Panc1 (cell line): ENCODE measurements at regions not wholly inside any gene's neighbourhood (a gene's known extent, or its start where the extent isn't known, plus 50 kb on each side); places are given as distances from the start of the nearest gene placed in this dataset.

Experiments
- ATAC-seq: fragments of 200-7000 bp; cut with Tn5 transposase; 2 replicates; pipeline ENCODE4 v1.9.1; 2020; ENCODE audit warnings: mild to moderate bottlenecking, moderate library complexity
- BruUV-seq: library from RNA; stranded (reverse); fragments of 400-500 nt; replicated peaks from 2 replicates; lab custom pipeline; 2021; lab: Mats Ljungman, UMichigan
- CTCF ChIA-PET: fragments of 300-600 bp; sonication (Branson Sonifier 250); formaldehyde crosslinking; loops from one replicate; lab custom pipeline; 2022; ENCODE audit warnings: antibody characterized with exemption; lab: Charles Lee
- POLR2A ChIA-PET: fragments of 300-600 bp; sonication (Branson Sonifier 250); formaldehyde crosslinking; loops from one replicate; lab custom pipeline; 2022; ENCODE audit warnings: antibody characterized with exemption; lab: Charles Lee
- DNase-seq: peaks from one replicate; pipeline ENCODE4 v3.0.0-alpha.2; 2010; ENCODE audit warnings: low read depth, low spot score
- H3K27ac ChIP-seq: 2 replicates; pipeline ENCODE4 v1.5.1; 2011; ENCODE audit warnings: mild to moderate bottlenecking, low read length, inconsistent platforms
- H3K27me3 ChIP-seq: fragments of 200-500 bp; sonication (Bioruptor generic); 2 replicates; pipeline ENCODE4 v1.6.0; 2014; ENCODE audit warnings: low read length, inconsistent platforms; ENCODE audit not compliant: control insufficient read depth, insufficient read depth
- H3K36me3 ChIP-seq: fragments of 200-500 bp; sonication (Bioruptor generic); 2 replicates; pipeline ENCODE4 v1.5.1; 2014; ENCODE audit warnings: inconsistent platforms, mild to moderate bottlenecking, low read length, moderate library complexity; ENCODE audit not compliant: control insufficient read depth, insufficient read depth
- H3K4me1 ChIP-seq: 2 replicates; pipeline ENCODE4 v1.5.1; 2011; ENCODE audit warnings: inconsistent platforms, mild to moderate bottlenecking, low read length, moderate library complexity; ENCODE audit not compliant: control insufficient read depth, insufficient read depth
- H3K4me3 ChIP-seq, 2 experiments: 2 replicates each; pipeline ENCODE4 v1.5.1; 2011 to 2012; ENCODE audit warnings: low read depth in 2 of 2, low read length in 2 of 2, mild to moderate bottlenecking in 2 of 2, inconsistent platforms in 1 of 2, moderate library complexity in 1 of 2
- H3K9me3 ChIP-seq: fragments of 200-500 bp; sonication (Bioruptor generic); 2 replicates; pipeline ENCODE4 v1.5.1; 2014; ENCODE audit warnings: low read depth, mild to moderate bottlenecking, inconsistent platforms, low read length, moderate library complexity; ENCODE audit not compliant: control insufficient read depth, insufficient read depth
- POLR2AphosphoS5 ChIP-seq: IDR thresholded peaks from 2 replicates; pipeline ENCODE4 v1.6.1; 2012; ENCODE audit warnings: mild to moderate bottlenecking, low read depth, low read length, moderate library complexity
- SIN3A ChIP-seq: IDR thresholded peaks from 2 replicates; pipeline ENCODE4 v1.6.1; 2012; ENCODE audit warnings: low read depth, mild to moderate bottlenecking, low read length, moderate library complexity, borderline replicate concordance; ENCODE audit not compliant: insufficient read depth
- TCF7L2 ChIP-seq: IDR thresholded peaks from 2 replicates; pipeline ENCODE4 v1.6.1; 2011; ENCODE audit warnings: mild to moderate bottlenecking, low read depth, low read length, inconsistent platforms
- in situ Hi-C: cut with HindIII; loops from 2 replicates; pipeline ENCODE4 v1.10.0; 2016; ENCODE audit warnings: low sequenced_read_pairs, low pct_unique_long_range_greater_than_20kb
- intact Hi-C: fragments of 100-400 bp; cut with micrococcal nuclease; formaldehyde crosslinking; loops from one replicate; pipeline ENCODE4 v1.10.0; 2022; ENCODE audit not compliant: unreplicated experiment
- TF ChIP-seq, protein P1 (sequence below): fragments of 450-650 bp; IDR thresholded peaks from 2 replicates; pipeline ENCODE4 v1.5.1; 2017; ENCODE audit warnings: mild to moderate bottlenecking
- TF ChIP-seq, protein P2 (sequence below), 2 experiments: IDR thresholded peaks; 2 replicates each; pipeline ENCODE4 v1.6.1; 2011 to 2012; ENCODE audit warnings: low read depth in 2 of 2, control low read depth in 1 of 2, low read length in 1 of 2, mild to moderate bottlenecking in 1 of 2, moderate library complexity in 1 of 2; ENCODE audit not compliant: insufficient read depth in 1 of 2

DNA sequence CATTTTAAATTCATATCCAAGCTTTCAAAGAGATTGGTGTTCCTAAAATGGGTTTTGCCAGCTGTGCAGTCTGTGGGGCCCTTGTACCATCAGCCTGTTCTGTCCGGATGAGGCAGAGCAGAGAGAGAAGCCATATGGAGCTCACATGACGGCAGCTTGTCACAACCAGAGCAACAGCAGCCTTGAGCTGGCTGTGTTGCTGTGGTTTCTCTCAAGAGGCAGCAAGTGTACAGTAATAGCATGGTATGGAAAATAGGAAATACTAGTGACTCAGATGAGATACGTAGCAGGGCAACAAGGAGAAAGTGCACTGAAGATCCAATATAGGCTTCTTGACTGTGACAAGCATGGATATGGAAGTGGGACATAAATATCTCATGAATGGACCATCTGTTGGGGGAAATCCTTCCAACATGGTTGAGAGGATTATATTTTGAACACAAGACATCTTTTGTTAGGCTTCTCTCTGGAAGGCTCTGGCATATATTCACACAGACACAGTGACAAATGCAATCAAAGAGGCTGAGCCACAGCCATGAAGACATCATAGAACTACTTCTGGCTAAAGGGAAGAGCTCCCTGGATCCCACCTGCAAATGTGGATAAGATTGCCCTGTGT is 251.0 kb upstream of the TAC1 start:
- Histone ChIP-seq H3K9me3 (no peaks in the 10 kb centered on the region), H3K4me3 (no peak overlapping the region), H3K4me1 (no peaks in the 10 kb centered on the region), H3K36me3 (no peaks in the 10 kb centered on the region), H3K27ac (no peak overlapping the region), H3K27me3 (no peaks in the 10 kb centered on the region; the same call in 1 of the 2 replicates)
- in situ Hi-C loops: no loop called here
- ChIA-PET CTCF (no interaction called here), POLR2A (no interaction called here)
- ATAC-seq (no peak), DNase-seq (no peak)
- TF ChIP-seq, protein P1, sequence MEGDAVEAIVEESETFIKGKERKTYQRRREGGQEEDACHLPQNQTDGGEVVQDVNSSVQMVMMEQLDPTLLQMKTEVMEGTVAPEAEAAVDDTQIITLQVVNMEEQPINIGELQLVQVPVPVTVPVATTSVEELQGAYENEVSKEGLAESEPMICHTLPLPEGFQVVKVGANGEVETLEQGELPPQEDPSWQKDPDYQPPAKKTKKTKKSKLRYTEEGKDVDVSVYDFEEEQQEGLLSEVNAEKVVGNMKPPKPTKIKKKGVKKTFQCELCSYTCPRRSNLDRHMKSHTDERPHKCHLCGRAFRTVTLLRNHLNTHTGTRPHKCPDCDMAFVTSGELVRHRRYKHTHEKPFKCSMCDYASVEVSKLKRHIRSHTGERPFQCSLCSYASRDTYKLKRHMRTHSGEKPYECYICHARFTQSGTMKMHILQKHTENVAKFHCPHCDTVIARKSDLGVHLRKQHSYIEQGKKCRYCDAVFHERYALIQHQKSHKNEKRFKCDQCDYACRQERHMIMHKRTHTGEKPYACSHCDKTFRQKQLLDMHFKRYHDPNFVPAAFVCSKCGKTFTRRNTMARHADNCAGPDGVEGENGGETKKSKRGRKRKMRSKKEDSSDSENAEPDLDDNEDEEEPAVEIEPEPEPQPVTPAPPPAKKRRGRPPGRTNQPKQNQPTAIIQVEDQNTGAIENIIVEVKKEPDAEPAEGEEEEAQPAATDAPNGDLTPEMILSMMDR: no peak
- TF ChIP-seq, protein P2, sequence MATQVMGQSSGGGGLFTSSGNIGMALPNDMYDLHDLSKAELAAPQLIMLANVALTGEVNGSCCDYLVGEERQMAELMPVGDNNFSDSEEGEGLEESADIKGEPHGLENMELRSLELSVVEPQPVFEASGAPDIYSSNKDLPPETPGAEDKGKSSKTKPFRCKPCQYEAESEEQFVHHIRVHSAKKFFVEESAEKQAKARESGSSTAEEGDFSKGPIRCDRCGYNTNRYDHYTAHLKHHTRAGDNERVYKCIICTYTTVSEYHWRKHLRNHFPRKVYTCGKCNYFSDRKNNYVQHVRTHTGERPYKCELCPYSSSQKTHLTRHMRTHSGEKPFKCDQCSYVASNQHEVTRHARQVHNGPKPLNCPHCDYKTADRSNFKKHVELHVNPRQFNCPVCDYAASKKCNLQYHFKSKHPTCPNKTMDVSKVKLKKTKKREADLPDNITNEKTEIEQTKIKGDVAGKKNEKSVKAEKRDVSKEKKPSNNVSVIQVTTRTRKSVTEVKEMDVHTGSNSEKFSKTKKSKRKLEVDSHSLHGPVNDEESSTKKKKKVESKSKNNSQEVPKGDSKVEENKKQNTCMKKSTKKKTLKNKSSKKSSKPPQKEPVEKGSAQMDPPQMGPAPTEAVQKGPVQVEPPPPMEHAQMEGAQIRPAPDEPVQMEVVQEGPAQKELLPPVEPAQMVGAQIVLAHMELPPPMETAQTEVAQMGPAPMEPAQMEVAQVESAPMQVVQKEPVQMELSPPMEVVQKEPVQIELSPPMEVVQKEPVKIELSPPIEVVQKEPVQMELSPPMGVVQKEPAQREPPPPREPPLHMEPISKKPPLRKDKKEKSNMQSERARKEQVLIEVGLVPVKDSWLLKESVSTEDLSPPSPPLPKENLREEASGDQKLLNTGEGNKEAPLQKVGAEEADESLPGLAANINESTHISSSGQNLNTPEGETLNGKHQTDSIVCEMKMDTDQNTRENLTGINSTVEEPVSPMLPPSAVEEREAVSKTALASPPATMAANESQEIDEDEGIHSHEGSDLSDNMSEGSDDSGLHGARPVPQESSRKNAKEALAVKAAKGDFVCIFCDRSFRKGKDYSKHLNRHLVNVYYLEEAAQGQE (IDR thresholded peaks at IDR 0.05; ENCODE audit: insufficient read depth in 1 of 2, low read depth in 2 of 2, low read length in 1 of 2): no peak
- intact Hi-C loops: no loop called here
- BruUV-seq: no TSS peak

DNA sequence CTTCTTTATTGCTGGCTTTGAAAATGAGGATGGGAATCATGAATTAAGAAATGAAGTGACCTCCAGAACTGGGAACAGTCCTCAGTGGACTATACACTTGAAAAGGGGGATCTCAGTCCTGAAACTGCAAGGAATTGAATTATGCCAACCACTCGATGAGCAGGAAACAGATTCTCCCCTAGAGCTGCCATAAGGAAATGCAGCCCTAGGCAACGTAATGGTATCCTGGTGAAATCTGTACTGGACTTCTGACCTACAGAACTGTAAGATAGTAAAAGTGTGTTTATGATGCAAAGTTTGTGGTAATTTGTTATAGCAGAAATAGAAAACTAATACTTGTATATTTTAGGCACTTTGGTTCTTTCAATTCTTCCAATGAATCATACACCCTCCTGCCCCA is 236.4 kb upstream of the TAC1 start:
- intact Hi-C loops (loop anchor here (10.0 kb wide), 1 partner anchor 391 kb away; no protein-coding TSS in a partner anchor), in situ Hi-C loops (no loop called here)
- ATAC-seq: no peak
- Histone ChIP-seq H3K27me3 (no peaks in the 10 kb centered on the region), H3K27ac (no peak overlapping the region), H3K9me3 (no peaks in the 10 kb centered on the region), H3K4me3 (no peak overlapping the region), H3K4me1 (no peaks in the 10 kb centered on the region), H3K36me3 (no peaks in the 10 kb centered on the region)
- BruUV-seq: no TSS peak
- ChIA-PET CTCF (no interaction called here), POLR2A (no interaction called here)
- TF ChIP-seq, protein P2 (IDR thresholded peaks at IDR 0.05; ENCODE audit: insufficient read depth in 1 of 2, low read depth in 2 of 2, low read length in 1 of 2): no peak
- TF ChIP-seq, protein P1: no peak
- TF ChIP-seq POLR2AphosphoS5 (no peak), TCF7L2 (no peak), SIN3A (no peak)
- DNase-seq: no peak
